Stimulated activated CD4-positive, alpha-beta T cell treated with anti-CD3 and anti-CD28 coated beads, Interleukin-4, amount 100 ng/mL, for 24 hours (primary cell): ENCODE measurements at regions not wholly inside any gene's neighbourhood (a gene's known extent, or its start where the extent isn't known, plus 50 kb on each side); places are given as distances from the start of the nearest gene placed in this dataset.
"Not testable (repeated sequence)": the region's sequence is repeated elsewhere in the genome, so short reads cannot be mapped to it uniquely, and the experiment has no call there.

Source experiments
- DNase-seq: peaks from one replicate; pipeline ENCODE4 v3.0.0-alpha.2; 2020

GRCh38 chr5:118156181-118156580, 832.2 kb downstream of the DTWD2 start:
- no peak for DNase-seq

DNA sequence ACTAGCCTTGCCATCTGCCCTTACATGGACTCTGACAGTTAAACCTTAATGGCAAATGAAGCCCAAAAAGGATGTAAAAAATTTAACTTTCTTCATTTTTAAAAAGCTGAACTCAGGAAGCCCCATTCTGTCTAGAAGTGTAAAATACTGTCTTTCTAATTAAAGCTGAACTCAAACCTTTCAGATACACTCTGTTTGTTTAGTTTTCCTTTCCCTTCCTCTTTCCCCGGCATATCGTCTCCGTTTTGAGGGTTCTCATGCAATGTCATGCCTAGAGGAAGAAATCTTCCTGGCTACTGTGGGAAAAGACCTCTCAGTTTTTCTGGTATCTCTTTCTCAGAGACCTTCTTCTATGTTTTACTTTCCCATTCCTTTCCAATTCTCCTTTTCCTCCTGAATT, 841.5 kb downstream of the DTWD2 start:
- no peak for DNase-seq

GRCh38 chr5:118144540-118144939, 843.8 kb downstream of the DTWD2 start:
- no peak for DNase-seq

DNA sequence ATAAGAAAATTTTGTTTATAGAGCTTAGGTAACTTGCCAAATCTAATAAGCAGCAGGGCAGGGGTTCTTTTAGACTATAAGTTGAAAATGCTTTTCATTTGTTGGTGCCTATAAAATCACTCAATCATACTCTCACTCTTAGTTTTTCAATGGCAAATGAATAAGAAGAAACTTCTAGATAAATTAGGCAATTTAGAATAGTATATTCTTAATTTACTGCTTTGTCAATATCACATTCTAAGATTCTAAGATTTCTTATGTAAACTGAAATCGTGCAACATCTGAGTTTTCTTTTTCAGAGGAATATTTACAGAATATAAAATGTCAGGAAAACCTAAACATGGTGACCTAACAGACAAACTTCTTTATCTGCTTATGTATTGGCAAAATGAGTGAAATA, 849.0 kb downstream of the DTWD2 start:
- DNase-seq = no peak

DNA sequence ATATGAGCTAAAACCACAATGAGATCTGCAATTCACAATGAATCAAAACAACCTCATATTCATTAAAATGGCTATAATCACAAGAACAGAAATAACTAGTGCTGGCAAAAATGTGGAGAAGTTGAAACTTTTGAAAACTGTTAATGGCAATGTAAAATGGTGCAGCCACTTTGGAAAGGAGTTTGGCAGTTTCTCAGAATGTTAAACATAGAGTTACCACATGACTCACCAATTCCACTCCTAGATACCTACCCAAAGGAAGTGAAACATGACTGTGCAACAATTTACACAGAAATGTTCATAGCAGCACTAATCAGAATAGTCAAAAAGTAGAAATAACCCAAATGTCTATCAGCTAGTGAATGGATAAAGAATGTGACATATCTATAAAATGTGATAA, 862.2 kb downstream of the DTWD2 start:
- DNase-seq = no peak

GRCh38 chr5:118125687-118126086, 862.7 kb downstream of the DTWD2 start:
- DNase-seq = no peak

DNA sequence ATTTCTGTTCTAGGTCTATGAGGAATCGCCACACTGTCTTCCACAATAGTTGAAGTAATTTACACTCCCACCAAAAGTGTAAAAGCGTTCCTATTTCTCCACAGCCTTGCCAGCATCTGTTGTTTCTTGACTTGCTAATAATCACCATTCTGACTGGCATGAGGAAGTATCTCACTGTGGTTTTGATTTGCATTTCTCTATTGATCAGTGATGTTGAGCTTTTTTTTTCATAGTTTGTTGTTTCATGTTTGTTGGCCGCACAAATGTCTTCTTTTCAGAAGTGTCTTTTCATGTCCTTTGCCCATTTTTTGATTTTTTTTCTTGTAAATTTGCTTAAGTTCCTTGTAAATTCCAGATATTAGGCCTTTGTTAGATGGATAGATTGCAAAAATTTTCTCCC, 867.1 kb downstream of the DTWD2 start:
- DNase-seq = no peak

DNA sequence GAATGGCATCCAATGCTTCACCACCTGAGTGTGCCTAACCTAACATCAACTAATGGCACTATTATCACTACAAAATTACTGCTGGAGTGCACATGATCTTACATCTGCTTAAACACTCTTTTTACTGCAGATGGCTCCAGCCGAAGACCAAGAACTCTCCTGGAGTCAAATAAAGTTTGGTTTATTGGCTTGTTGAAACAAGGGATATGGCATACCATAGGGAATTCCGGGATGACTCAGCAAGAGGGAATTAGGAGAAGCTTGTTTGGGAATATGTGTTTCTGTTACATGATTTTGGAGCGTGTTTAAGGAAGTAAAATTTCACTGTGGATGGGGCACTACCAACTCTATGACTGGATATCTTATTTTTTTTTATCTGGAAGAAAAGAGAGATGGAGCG, 872.6 kb downstream of the DTWD2 start:
- DNase-seq = no peak

DNA sequence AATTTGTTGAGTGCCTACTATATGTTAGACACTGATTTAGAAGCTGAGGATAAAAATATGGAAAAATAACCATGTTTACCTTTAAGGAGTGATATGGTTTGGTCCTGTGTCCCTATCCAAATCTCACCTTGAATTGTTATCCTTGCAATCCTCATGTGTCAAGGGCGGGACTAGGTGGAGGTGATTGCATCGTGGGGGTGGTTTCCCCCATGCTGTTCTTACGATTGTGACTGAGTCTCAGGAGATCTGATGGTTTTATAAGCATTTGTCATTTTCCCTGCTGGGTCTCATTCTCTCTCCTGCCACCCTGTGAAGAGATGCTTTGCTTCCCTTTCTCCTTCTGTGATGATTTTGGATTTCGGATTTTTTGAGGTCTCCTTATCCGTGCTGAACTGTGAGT, 876.4 kb downstream of the DTWD2 start:
- DNase-seq = no peak

DNA sequence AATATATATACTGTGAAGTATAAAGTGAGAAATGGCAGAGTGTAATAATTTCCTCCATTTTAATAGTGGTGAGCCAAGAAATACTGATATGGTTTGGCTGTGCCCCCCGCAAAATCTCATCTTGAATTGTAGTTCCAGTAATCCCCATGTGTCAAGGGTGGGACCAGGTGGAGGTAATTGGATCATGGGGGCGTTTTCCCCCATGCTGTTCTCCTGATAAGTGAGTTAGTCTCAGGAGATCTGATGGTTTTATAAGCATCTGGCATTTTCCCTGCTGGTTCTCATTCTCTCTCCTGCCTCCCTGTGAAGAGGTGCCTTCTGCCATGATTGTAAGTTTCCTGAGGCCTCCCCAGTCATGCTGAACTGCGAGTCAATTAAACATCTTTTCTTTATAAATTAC, 881.1 kb downstream of the DTWD2 start:
- DNase-seq = not testable (repeated sequence)

DNA sequence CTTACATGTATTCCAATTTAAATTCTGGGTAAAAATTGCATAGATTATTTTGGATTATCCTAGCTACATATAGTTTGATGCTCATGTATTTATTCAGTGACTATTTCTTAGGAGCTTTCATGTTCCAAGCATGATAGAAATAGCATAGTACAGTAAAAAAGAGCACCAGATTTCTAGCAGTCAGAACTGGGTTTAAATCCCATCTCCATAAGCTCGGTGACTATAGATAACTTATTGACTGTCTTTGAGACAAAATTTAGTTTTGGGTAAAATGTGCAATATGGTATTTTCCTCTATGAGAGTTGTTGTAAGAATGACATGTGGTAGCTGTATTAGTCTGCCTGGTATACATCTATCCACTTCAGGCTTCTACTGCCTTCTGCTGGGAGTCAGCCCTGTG, 889.6 kb downstream of the DTWD2 start:
- no peak for DNase-seq

GRCh38 chr5:118095115-118095514, 893.2 kb downstream of the DTWD2 start:
- no peak for DNase-seq

DNA sequence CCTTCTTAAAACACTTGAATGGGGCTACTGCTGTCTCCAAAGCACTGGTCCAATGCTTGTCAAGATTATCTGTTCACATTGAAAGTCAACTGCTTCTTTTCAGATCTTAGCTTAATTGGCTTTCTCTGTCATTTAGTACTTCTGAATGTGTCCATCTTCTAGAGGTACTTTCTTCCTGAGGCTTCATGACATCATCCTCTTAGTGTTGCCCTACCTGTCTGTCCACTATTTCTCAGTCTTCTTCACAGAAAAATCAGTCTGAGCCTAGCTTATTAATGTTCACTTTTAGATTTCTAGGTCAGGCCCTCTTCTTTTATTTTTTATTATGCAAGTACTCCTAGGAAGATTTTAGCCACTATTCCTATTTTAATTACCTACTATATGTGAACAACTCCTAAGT, 899.9 kb downstream of the DTWD2 start:
- no peak for DNase-seq

DNA sequence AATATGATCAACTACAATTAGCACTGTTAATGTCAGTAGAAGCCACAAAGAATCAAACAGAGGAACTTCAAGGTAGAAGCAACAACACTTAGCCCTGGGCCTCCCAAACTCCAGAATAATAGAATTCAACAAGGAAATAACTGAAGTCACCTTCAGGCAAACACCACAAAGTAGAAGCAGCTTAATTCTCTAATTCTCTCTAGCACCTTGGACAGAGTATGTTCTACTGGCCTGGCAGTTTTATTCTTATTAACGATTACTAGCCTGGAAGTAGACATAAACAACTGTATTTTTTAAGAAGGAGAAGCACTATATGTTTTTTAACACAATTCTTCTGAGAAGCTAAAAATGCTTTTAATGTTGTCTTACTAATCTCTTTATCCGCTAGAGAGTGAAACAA, 911.9 kb downstream of the DTWD2 start:
- no peak for DNase-seq

DNA sequence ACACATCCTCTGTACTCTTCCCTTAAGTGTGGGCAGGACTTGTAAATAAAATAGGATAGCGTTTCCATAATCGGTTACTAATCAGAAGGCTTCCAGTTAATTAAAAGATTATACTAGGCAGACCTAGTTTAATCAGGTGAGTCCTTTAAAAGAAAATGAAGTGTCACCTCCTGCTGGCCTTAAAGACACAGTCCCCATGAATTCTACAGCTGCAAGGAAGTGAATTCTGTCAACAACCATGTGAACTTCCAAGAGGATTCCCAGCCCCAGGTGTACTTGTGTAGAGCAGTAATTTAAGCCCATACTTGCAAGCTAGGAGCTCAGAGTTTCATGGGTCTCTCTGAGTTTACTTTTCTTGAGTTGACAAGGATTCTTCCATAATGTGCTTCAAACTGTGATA, 918.3 kb downstream of the DTWD2 start:
- no peak for DNase-seq

DNA sequence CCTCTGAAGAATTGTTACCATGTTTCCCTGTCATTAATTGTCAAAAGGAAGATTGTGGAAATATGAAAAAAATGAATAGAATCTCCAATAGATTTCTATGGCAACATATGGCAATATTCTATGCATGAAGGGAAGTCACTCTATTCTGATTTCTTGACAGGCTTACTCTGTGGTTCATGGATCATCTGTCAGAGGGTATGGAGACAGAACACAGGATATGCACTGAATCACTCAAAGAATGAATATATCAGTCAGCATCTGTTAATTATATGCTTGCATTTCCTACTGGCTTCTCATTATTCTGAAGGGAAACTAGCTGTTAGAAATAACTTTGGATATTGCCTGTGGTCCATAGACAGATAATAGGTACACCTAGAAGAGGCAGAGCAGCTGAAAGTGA, 918.9 kb downstream of the DTWD2 start:
- no peak for DNase-seq

- DNase-seq = no peak
These were observed 919.5 kb downstream of the DTWD2 start for GRCh38 chr5:118068886-118069285.

GRCh38 chr5:118063836-118064235, 924.5 kb downstream of the DTWD2 start:
- DNase-seq = not testable (repeated sequence)

DNA sequence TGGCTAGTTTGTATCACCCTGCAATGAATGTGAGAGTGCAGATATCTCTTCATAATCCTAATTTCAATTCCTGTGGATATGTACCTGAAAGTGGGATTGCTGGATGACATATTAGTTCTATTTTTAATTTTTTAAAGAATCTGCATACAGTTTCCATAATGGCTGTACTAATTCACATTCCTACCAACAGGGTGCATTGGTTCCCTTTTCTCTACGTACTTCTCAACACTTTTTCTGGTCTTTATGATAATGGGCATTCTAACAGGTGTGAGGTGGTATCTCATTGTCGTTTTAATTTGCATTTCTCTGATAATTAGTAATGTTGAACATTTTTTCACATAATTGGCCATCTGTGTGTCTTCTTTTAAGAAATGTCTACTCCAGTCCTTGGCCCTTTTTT, 927.5 kb downstream of the DTWD2 start:
- DNase-seq = no peak

DNA sequence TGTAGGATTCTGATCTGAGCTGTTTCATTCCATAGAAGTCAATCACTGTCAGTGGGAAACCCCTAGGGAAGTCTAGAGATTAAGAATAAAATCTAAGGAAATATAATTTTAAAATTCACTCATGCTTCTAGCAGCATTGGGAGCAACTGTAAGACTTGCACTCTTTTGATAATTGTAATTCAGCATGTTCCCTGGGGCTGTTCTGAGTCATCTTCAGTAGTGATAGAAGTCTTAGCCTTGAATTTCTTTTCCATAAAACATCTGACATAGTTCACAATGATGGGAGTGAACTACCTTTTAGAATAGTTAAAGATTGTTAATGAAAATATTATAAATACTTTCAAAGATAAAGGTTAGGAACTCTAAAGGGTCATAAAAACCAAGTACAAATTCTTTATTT, 935.8 kb downstream of the DTWD2 start:
- DNase-seq = no peak

DNA sequence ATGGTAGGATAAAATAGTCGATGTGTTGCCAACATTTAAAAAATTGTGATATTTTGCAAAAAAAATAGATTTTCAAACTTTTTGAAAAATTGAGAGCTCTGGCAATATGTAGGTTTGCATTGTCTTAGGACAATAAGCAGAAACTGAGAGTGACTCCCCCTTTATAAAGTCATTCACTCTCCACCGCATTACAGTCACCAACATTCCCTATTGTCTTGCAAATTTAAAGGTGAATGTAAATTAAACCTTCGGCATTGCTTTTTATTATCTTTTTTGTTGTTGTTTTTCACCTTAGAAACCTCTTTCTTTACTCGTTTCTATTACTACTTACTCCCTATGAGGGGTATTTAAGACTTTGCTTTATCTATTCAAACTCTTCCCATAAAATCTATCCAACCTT, 944.2 kb downstream of the DTWD2 start:
- no peak for DNase-seq

DNA sequence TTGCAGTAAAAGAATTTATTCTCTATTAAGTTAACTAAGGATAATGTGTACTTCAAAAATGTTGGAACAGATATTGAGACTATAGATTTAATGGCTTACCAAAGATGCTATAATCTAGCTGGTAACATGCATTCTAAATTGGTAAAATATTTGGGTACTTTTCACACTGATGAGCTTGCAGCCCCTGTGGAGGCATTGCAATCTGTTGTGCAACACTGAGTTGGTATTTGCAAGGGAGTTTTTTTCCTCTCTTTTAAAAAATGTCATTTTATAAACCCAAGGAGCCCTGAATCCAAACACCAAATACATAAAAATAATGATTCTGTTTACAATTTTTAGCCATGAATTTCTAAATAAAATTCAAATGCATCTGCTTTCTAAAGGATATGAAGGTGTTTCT, 944.8 kb downstream of the DTWD2 start:
- DNase-seq = no peak

GRCh38 chr5:118042076-118042475, 946.3 kb downstream of the DTWD2 start:
- DNase-seq = no peak

DNA sequence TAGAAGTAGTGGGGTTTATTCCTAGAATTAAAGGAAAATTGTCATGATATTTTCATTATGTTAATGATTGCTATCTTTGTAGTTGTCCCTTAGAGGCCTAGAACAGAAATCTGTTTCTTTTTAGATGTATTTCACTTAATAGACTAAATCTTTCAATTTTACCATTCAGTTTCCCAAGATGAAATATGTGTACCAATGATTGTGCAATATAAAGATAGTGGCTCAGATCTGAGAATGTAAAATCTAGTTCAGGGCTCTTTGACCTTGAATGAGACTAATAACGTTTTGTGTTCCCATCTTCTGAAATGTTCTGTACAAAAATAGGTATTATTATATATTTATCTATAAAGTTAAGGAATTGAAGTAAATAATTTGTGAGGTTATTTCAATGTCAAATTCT, 947.9 kb downstream of the DTWD2 start:
- DNase-seq = no peak

GRCh38 chr5:118033686-118034338, 954.5 kb downstream of the DTWD2 start:
- no peak for DNase-seq

- no peak for DNase-seq
These were observed 958.5 kb downstream of the DTWD2 start for GRCh38 chr5:118029807-118030206.
